ELR (cell line): ENCODE measurements at regions not wholly inside any gene's neighbourhood (a gene's known extent, or its start where the extent isn't known, plus 50 kb on each side); places are given as distances from the start of the nearest gene placed in this dataset.

Experiments used
- DNase-seq: peaks from one replicate; pipeline ENCODE4 v3.0.0-alpha.2; 2015; ENCODE audit warnings: low read depth

DNA sequence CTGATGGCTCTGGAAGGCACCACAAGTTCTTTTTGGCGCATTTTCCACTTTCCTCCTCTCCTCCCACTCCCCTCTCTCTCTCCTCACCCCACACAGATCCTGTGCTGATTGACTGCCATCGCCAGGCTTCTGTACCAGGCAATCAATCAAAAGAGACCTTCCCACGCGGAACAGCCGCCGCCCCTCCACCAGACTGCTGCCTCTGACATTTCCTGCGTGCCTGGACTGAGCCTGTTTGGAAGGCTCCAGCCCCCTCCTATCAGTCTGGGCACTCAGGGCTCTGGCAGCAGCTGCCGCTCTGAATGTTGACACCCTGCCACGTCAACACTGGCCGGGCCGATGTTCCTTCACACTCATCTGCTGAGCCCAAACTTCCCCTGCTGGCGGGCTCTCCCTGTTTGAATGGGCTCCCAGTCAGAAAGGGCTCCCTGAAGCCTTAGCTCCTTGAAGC, 467.7 kb downstream of the EPHA4 start:
- DNase-seq, result no peak

DNA sequence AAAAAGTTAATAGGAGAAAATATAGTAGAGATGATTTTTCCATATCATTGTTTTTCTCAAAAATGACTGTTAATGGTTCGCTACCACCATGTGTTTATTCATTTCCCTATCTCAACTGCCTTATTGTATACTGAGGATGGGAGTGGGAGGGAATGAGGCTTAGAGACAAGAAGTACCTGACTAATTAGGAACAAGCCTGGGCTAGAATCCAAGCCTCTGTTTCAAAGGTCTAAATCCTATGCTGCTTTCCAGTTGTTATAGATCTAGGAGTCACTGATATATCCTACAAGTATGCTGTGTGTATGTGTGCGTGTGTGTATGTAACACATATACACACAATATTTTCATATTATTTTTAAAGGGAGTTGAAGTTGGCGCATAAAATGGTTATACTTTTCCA, 465.9 kb downstream of the EPHA4 start:
- DNase-seq, result no peak

DNA sequence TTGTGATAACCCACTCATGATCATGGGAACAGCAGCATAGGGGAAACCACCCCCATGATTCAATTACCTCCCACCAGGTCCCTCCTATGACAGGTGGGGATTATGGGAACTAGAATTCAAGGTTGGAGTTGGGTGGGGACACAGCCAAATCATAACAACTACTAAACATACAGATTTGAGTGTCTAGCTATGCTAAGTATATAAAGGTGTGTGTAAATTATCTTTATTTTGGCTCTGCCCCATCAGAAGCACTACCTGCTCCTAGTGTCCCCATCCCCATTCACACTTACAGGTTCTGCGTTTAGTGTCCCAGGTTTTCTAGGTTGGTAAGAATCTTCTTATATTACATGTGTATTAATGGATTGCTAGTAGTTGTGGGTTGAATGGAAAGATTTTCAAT, 464.7 kb downstream of the EPHA4 start:
- DNase-seq, result no peak

DNA sequence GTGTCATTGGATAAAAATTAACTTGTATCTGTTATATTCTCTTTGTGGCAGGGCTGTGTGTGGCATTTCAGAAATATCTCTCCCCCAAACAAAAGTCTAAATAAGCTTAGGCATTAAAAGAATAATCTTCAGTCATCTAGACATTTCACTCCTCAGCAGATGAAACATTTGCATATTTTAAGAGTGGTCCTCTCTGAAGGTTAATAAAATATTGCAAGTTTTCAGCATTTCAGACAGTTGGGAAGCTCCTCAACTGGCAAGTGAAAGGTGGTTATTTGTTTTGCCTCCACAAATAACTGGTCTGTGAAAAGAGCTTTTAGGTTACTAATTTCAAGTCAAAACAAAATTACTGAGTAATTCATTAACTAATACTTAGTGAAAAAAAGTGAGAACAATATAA, 462.6 kb downstream of the EPHA4 start:
- no peak for DNase-seq

DNA sequence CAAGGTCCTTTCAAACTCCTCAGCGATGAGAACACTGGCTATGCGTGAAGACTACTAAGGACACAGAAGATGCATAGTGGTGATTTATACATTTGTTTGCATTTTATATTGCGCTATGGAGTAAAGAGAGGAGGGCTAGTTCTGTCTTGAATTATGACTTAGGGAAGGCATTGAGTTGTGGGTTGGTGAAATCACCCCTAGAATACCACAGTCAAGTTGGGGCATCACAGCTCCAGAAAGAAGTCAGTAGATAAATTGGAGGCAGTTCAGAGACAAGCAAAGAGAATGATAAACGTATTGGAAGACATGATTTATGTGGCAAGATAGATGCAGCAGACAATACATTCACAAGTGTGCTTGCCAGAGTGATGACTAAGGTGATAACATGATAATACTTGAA, 460.4 kb downstream of the EPHA4 start:
- DNase-seq, result no peak

DNA sequence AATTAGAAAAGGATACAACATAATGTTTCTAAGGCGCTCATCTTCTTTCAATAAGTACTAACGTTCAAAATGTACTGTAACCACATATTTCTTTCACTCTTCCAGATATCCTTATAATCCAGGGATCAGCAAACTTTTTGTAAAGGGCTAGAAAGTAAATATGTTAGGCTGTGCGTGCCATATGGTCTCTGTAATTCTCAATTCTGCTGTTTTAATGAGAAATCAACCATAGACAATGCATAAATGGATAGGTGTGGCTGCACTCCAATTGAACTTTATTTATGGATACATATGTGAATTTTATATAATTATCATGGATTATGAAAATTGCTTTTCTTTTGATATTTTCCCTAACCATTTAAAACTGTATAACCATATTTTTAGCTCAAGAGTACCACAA, 459.4 kb downstream of the EPHA4 start:
- no peak for DNase-seq

DNA sequence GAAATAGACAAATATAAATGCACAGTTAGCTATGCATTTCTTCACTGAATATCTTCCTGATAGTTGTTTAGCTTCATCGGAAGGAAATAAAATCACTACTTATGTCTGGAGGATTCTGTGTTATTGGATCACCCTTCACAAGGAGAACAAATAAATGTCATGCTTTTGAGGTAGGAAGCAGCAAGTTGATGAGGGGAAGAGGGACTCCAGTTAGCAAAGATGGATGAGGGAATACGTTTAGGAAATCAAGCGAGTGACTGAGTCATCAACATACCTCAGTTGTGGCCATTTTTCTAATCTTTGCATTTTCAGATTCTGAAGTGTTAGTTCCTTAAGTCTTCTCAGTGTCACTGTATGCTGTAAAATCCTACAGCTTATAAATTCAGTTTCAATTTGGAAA, 456.2 kb downstream of the EPHA4 start:
- DNase-seq, result no peak

DNA sequence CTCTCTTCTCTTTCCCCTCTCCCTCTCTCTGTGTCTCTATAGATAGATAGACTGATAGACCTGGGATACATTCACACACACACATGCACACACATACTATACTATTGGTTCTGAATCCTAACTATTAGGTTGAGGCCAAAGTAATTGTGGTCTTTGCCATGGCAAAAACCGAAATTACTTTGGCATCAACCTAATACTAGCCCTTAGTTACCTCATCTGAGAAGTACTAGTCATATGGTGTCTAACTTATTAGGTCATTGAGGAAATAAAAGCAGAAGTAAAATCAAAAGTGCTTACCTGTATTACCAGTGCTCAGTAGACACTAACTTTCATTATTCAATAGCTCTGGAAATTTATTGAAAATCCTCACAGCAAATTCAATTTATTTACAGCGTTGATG, 451.5 kb downstream of the EPHA4 start:
- no peak for DNase-seq

DNA sequence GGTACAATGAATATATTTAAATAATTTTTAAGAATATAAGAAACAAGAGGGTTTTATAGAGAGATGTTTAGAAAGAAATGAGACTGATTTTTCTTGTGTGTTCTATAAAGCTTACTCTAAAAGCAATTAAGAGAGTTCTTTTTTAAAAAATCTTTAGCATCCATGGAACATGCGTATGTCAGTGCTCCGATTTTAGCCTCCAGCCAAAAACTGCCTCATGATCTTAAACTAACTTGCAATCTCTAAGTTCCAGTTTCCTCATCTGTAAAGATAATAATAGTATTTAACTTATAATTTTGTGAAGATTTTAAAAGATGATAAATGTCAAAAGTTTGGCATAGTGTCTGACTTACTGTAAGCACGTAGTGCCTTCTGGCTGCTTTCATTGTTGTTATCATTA, 448.7 kb downstream of the EPHA4 start:
- DNase-seq, result no peak

DNA sequence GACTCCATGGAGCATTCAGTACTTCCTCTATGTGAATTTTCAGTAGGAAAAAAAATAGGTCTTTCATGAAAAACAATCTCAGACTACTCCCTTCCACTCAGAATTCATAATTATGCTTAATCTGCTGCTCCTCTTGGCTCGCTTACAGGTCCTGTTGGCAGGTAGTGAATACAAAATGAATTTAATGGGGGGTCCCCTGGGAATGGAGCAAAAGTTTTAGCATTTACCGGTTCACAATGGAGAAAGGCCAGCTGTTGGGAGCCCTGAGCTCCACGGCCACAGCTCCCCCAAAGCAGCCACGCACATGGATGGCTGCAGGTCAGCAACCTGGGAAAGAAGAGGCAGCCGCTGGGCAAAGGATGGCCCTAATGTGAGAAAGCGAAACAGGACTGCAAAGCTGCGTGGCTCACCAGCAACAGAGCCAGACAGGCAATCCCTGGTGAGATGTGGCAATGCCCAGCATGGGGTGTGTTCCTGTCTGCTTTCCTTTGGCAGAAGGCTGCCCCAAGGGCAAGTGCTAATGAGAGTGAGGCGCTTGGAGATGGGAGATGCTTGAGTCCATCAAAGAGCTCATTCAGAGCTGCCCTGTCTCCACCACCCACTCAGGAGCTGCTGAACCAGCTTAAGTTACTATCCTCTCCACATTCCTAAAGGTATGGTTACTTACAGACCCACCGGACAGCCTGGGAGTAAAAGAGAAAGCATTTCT, 447.4 kb downstream of the EPHA4 start:
- DNase-seq, result no peak

DNA sequence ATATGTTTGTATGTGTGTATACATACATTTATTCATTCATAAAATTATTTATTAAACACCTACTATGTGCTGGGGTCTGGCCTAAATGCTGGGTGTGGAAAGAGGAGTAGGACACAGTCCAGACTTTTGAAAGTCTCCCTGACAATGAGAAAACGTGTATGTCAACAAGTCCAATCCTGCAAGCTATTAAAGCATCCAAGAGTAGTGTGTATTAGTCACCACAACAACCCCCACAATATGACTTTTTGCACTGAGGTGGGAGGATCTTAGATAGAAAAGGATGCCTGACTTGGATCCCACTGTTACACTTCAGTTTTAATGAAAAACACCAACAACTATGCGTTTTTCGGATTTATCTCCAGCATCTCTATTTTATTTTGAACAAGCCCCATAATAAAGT, 446.4 kb downstream of the EPHA4 start:
- DNase-seq, result no peak

DNA sequence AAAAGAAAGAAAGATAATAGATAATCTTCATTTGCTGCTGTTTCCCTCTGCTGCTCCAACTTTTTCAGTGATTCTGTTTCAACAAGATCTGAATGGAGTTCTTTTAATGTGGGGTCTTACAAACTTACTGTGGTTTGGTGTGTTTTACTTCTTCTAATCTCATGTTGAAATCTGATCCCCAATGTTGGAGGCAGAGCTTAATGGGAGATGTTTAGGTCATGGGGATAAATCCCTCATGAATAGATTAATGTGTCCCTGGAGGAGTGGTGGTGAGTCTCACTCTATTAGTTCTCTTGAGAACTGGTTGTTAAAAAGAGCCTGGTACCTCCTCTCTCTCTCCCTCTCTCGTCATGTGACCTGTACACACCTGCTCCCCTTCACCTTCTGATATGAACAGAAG, 442.4 kb downstream of the EPHA4 start:
- no peak for DNase-seq

DNA sequence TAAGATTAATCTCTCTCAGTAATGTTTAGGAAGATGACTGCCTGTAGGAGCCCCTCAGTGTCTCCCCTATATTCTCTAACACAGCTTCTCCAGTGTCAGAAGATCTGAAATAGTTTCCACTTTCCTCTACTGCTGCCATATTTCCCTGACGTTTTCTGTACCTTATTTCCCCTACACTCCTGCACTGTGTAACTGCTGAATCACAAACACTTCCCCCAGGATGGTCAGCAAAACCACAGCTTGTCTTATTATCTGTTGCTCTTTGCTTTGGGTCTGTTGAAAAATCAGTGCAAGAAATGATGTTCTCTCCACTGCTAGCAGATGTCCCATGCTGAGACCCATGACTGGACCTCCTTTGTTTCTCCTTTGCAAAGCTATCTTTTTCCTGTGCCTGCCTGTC, 441.7 kb downstream of the EPHA4 start:
- DNase-seq, result no peak

DNA sequence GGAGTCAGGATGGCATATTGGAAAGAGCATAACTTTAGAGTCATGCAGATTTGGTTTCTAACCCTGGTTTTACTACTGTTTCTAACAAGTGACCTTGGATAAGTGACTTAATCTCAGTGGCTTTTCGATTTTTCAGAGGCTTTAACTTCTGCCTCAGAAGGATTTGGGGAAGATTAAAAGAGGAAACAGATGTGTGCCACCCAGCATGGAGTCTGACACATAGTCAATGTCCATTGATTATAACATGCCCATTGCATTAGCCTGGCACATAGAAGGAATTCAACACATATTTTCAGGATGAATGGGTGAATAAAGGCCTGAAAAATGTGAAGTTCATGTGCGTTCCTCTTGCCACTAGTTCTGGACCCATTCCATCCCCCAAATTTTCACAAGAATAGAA, 438.2 kb downstream of the EPHA4 start:
- no peak for DNase-seq

DNA sequence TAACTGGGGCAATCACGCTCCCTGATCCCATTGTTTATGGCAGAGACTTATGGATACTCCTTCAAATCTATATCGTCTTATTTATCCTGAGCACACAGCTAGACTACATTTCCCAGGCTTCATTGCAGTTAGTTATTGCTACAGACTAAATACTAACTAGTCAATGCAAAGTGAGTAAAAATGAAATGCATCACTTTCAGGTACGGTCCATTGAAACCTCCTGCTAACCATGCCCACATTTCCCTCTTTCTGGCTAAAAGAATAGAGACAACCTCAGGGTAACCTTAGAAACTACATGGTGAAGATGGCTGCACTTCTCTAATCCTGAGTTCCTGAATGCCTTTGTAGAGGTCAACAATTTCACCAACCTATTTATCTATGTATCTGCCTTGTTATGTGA, 437.4 kb downstream of the EPHA4 start:
- no peak for DNase-seq

DNA sequence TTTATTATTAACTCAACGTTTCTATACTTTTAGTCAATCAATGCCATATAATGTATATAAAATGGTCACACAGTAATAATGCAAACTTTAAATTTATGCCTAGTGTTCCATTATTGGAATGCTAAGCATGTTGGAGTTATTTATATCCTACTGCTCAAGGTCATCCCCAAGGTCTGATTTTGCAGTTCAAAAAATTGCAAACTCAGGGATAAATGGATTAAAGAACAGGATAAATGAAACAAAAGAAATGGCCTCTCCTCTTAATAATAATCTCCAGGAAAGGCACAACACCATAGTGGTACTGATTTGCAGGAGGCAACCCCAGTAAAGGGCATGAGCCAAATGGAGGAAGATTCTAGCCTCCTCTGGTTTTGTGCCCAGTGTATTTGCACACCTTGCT, 436.4 kb downstream of the EPHA4 start:
- DNase-seq, result no peak

DNA sequence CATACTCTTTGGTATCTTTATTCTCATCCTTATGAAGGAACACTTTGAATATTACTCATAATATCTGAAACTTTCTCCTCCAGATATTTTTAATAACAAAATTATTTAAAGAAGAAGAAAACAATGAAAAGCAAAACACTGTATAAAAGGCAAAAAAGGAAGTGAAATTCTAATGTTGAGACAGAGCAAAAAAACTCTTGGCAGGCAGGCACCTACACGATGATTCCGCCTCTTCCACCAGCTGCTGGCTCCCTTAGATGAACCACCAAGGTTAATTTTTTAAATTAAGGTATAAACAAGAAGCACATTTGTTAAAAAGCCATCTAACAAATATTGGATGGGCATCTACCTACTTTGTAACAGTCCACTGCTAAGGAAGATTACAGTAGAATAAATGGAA, 434.7 kb downstream of the EPHA4 start:
- DNase-seq, result no peak

DNA sequence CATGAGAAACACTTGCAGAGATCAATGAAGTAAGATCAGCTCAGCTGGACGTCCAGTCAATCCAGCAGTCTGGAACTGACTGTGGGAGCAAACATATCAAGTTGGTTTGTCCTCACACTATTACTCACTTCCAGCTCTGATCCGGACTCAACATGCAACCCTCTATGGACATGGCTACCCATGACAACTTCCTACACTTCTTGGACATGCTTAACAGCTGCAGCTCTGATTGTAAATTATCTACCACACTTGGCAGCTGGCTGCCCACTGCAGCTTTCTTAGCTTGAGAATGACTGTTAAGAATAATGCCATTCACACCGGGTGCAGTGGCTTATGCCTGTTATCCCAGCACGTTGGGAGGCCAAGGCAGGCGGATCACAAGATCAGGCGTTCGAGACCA, 429.8 kb downstream of the EPHA4 start:
- no peak for DNase-seq

DNA sequence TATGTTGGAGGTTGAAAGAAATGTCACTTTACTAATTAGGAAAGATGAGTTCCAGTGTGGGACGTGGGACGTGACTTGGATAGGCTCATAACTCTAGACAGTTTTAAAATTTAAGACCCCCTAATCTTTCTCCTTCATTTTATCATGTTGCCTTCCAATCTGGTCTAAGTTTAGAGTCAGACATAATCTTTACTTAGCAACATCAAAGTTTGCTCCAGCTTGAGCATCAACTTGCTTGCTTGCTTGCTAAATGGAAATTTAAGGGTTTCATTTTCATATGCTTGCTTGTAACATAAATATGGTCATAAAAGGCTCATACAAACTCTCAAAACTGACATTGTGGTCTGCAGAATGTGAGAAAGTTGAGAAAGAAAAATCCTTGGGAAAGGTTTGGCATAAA, 428.9 kb downstream of the EPHA4 start:
- no peak for DNase-seq

DNA sequence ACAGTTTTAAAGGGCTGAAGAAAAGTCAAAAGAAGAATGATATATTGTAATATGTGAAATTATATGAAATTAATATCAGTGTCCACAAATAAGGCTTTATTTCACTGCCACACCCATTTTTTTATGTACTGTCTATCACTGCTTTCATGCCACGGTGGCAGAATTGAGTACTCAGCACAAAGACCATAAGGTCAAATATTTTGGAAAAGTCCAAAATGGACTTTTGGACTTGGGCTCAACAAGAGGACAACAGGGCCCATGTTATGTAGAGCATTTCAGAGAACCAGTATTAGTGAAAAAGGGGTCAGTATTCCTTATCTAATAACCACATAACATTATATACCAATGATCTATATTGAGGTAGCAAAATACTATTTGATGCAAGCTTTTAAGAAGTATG, 427.2 kb downstream of the EPHA4 start:
- no peak for DNase-seq

DNA sequence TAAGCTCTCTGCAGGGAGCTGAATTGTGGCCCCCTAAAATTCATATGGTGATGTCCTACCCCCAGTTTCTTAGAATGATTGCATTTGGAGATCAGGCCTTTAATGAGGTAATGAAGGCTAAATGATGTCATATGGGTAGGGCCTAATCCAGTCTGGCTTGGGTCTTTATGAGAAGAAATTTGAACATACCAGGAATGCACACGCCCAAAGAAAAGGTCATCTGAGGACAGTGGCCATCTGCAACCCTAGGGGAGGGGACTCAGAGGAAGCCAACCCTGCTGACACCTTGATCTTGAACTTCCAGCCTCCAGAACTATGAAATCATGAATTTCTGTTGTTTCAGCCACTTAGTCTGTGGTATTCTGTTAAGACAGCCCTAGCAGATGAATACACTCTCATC, 426.7 kb downstream of the EPHA4 start:
- DNase-seq, result no peak

DNA sequence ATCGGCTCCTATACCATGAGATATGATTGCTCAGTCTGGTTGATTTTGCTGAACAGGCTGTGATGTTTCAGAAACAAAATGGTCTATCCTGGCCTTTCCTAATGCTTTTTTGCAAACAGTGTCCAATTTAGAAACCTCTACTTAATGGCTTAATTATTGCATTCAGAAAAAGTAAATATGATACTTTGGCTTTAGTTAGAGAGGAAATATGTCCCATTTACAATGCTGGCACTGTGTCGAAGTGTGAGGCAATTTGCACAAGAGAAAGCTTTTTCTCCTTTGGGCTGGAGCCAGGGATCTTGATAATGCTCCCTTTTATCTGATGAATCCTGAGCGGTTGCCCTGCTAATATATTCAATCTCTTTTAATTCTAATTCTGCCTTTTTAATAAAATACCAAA, 418.9 kb downstream of the EPHA4 start:
- no peak for DNase-seq

DNA sequence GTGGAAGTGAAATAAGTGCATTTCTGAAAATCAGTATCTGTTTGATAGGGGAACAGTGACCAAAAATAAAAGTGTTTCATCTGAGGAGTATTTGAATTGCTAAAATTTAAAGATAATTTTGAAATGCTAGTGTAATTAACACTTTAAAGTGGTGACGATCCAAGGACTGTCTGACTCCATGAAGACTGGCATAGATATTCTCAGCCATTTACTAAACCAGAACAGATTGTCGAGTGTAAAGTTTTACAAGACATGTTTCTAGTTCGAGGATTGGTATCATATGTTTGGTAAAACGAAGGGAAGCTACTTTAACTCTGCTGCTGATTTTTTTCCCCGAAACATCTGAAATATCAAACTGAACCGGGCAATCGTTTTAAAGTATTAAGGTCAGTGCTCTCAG, 417.9 kb downstream of the EPHA4 start:
- DNase-seq, result no peak

DNA sequence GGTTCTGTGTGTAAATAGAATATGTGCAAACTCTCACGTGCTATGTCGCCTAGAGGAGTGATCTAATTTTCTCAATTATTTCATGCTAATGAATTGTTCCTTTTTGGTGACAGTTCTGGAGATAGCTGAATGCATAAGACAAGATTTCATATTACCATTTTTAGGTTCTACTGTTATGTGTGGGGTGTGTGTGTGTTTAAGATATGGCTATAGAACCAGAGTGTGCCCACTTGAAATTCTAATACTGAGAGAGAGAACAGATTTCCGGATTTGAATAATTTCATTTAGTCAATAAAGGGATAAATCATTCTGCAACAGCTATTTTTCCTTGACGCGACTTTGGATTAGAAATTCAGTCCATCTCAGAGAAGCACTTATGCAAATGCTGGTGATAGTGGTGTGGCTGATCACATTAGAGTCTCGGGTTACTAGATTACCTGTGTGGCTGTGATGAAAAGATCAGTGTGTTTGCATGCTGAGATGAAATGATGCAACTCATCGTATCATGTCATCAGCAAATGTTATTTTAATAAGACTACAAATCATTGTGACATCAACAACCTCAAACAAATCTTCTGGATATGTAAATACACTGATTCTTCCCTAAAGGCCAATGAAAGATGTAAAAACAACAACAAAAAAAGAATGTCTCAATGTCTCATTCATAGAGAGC, 415.9 kb downstream of the EPHA4 start:
- DNase-seq, result no peak
